ENCODE measurements at regions not wholly inside any gene's neighbourhood (a gene's known extent, or its start where the extent isn't known, plus 50 kb on each side); places are given as distances from the start of the nearest gene placed in this dataset.

GRCh38 chr6:65761890-65762289 is 54.9 kb upstream of the EYS start:
- CTCF ChIA-PET = no interaction called here
- H3K4me3 ChIP-seq (ENCODE audit: low read depth, low read length) = no peak overlapping the region
- POLR2A ChIA-PET = no interaction called here
- no peak for TF ChIP-seq CTCF (IDR thresholded peaks at IDR 0.05; ENCODE audit: insufficient read depth, low read length, missing control alignments)
- no peak for DNase-seq (ENCODE audit: low read depth, low spot score)

GRCh38 chr6:65760285-65760684 is 53.3 kb upstream of the EYS start:
- no peak for TF ChIP-seq CTCF (IDR thresholded peaks at IDR 0.05; ENCODE audit: insufficient read depth, low read length, missing control alignments)
- ChIA-PET CTCF (no interaction called here), POLR2A (no interaction called here)
- DNase-seq (ENCODE audit: low read depth, low spot score) = no peak
- H3K4me3 ChIP-seq (ENCODE audit: low read depth, low read length) = no peak overlapping the region

All from AG04449 (cell line).